GM12865 (cell line): ENCODE measurements at regions not wholly inside any gene's neighbourhood (a gene's known extent, or its start where the extent isn't known, plus 50 kb on each side); places are given as distances from the start of the nearest gene placed in this dataset.

Source experiments
- DNase-seq: peaks from one replicate; pipeline ENCODE4 v3.0.0; 2010; ENCODE audit warnings: low read depth
- H3K4me3 ChIP-seq: 2 replicates; pipeline ENCODE4 v1.5.1; 2011; ENCODE audit warnings: mild to moderate bottlenecking, low read depth, low read length, control low read depth
- TF ChIP-seq, protein P1 (sequence below): IDR thresholded peaks from 2 replicates; pipeline ENCODE4 v1.5.1; 2011; ENCODE audit warnings: low read length, control low read depth, low read depth, inconsistent platforms; ENCODE audit not compliant: insufficient read depth; ENCODE audit errors: missing control alignments

DNA sequence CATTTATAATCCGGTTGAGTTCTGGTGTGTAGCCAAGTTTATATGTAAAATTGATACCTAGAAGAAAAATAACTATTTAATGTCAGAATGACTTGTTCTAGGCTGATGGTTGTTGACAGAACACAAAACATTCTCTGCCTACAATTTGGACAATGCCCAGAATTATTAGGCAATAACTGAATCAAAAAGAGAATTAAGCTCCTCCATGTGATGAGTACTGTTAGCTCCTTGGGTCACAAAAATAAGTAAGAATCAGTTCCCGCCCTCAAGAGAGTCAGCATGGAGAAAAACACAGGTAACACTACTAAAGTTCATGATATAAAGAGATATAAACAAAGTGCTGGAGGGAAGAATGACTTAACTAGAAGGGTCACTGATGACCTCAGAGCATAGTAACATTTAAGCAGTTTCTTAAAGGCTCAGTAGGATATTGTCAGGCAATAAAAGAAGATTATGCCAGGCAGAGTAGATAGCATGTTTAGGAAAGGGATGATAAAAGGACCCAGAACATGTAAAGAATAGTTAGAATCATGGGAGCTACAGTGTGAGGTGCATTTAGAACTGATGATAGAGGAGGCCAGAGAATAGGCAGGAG is 200.5 kb upstream of the ACTBL2 start:
- TF ChIP-seq, protein P1, sequence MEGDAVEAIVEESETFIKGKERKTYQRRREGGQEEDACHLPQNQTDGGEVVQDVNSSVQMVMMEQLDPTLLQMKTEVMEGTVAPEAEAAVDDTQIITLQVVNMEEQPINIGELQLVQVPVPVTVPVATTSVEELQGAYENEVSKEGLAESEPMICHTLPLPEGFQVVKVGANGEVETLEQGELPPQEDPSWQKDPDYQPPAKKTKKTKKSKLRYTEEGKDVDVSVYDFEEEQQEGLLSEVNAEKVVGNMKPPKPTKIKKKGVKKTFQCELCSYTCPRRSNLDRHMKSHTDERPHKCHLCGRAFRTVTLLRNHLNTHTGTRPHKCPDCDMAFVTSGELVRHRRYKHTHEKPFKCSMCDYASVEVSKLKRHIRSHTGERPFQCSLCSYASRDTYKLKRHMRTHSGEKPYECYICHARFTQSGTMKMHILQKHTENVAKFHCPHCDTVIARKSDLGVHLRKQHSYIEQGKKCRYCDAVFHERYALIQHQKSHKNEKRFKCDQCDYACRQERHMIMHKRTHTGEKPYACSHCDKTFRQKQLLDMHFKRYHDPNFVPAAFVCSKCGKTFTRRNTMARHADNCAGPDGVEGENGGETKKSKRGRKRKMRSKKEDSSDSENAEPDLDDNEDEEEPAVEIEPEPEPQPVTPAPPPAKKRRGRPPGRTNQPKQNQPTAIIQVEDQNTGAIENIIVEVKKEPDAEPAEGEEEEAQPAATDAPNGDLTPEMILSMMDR = no peak
- H3K4me3 ChIP-seq = no peak overlapping the region
- DNase-seq = no peak

DNA sequence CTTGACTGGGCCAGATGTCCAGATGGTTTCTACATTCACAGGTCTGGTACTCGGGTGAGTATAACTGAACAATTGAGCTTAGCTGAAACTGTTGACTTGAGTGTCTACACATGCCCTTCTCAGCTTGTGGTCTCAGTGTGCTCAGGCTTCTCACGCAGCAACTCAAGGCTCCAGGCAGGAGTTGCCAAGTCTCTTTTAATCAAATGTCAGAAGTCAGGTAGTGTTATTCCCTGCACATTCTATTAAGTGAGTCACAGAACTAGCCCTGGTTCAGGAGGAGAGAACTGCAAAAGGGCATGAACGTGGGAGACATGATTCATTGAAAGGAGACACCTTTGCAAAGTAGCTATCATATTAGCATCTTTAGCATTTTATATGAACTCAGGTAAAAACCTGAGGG is 199.3 kb upstream of the ACTBL2 start:
- TF ChIP-seq, protein P1 = no peak
- DNase-seq = no peak
- no peak overlapping the region for H3K4me3 ChIP-seq

DNA sequence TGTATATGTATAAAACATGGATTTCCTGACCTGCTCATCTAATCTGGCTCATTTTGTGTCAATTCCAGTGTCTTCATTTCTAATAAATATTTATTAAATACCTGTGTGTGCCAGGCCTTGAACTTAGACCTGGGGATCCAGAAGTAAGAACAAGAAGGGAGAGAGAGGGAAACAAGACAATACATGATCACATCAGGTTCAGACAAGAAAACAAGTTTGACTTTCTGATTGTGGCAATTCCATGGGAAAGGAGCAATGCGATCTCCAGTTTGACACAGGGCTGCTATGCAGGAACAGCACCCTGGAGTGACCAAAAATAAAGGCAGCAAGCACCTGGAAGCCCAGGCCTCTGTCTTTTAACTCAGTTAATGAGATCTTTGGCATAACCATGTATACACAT is 198.1 kb upstream of the ACTBL2 start:
- TF ChIP-seq, protein P1 = no peak
- no peak overlapping the region for H3K4me3 ChIP-seq
- DNase-seq = no peak

DNA sequence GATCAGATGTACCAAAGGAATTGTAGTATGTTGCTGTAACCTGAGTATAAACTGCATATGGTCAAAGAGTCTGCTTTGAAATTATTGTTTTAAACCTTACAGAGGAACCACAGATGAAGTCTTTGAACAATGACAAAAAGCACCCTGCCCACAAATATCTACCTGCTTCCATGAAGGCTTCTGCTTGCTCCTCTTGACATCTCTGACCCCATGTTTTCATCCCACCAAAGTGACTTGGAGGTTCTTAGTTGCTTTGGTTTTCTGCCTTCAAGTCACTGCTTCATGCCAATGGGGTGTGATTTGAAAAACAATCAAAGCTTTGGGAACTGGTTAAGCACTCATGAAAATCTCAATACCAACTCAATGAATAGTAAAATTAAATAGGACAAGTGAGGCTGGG is 194.6 kb upstream of the ACTBL2 start:
- no peak overlapping the region for H3K4me3 ChIP-seq
- TF ChIP-seq, protein P1 = no peak
- DNase-seq = no peak

DNA sequence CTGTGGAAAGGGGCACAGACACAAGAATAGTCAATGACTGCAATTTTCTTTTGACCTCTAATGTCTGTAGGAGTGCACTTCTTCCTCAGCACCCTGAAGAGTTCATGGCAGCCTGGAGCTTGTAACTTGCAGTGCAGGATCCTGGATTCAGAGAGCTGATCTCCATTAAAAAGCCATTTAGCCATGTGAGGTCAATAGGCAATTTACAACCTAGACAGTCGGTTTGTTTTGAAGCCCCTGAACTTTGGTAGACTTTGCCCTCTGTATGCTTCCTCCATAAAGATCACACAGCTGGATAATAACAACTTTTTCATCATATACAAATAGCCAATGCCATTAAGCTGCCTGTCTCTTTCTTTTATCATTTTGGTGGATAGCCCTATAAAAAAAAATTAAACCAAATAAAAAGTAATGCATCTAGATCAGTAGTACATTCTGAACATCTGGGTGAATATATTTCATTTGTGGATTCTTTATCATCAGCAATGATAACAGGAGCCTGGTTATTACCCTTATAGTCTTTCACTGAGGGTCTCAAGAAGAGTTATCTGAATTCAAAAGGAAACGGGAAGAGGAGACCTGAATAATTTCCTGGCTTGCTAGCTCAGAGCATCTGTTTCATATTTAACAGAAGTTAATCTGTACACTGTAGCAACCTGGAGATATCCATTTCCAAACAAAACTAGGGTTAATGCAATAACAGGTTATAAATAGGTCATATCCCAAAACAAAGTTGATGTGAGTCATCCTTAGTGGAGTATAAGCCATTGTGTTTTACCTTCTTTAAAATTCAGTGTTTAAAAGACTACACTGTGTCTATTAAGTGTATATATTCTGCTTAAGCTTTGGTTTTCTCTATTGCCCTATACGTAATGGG is 193.8 kb upstream of the ACTBL2 start:
- no peak for DNase-seq
- H3K4me3 ChIP-seq = no peak overlapping the region
- TF ChIP-seq, protein P1 = no peak

DNA sequence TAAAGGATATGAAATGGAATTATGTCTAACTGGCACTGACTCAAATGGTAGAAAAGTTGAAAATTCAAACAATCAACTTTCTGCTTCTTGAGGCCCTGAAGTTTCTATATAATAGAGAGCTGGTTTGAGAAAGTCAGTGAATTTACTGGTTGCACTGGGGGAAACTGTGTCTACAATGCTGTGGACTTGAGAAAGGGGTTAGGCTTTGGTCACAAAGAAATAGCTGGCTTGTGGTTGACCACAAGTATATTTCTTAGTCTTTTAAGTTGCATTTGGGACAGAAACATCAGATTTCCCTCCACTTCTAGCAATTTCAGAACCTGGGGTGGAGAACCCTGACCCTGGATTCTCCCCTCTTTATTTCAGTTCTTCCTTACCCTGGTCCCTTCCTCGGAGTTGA is 192.6 kb upstream of the ACTBL2 start:
- DNase-seq = no peak
- no peak overlapping the region for H3K4me3 ChIP-seq
- TF ChIP-seq, protein P1 = no peak
